OCI-M1 (cell line): ENCODE measurements at regions not wholly inside any gene's neighbourhood (a gene's known extent, or its start where the extent isn't known, plus 50 kb on each side); places are given as distances from the start of the nearest gene placed in this dataset.
"Not testable (repeated sequence)": the region's sequence is repeated elsewhere in the genome, so short reads cannot be mapped to it uniquely, and the experiment has no call there.

Experiments used
- DNase-seq: peaks from one replicate; lab custom pipeline; 2025; lab: John Stamatoyannopoulos, UW

- DNase-seq = no peak
These were observed 50.0 kb upstream of the RASGRP1 start for GRCh38 chr15:38614621-38615020.

- no peak for DNase-seq
These were observed 53.2 kb upstream of the RASGRP1 start for GRCh38 chr15:38617831-38618230.

- no peak for DNase-seq
These were observed 53.8 kb upstream of the RASGRP1 start for GRCh38 chr15:38618242-38618955.

GRCh38 chr15:38620098-38620497, 55.5 kb upstream of the RASGRP1 start:
- no peak for DNase-seq

- DNase-seq = peak; percentile 61
These were observed 56.4 kb upstream of the RASGRP1 start for GRCh38 chr15:38620851-38621594.

- DNase-seq = no peak
These were observed 57.7 kb upstream of the RASGRP1 start for GRCh38 chr15:38622304-38622703.

GRCh38 chr15:38622908-38623307, 58.3 kb upstream of the RASGRP1 start:
- DNase-seq = no peak

GRCh38 chr15:38623744-38624143, 59.1 kb upstream of the RASGRP1 start:
- no peak for DNase-seq

- no peak for DNase-seq
These were observed 59.9 kb upstream of the RASGRP1 start for GRCh38 chr15:38624244-38625205.

- DNase-seq = no peak
These were observed 61.3 kb upstream of the RASGRP1 start for GRCh38 chr15:38625886-38626285.

GRCh38 chr15:38626443-38627050, 61.9 kb upstream of the RASGRP1 start:
- peak; percentile 9 for DNase-seq

GRCh38 chr15:38627689-38628277, 63.2 kb upstream of the RASGRP1 start:
- peak; percentile 69 for DNase-seq

GRCh38 chr15:38631119-38632075, 66.8 kb upstream of the RASGRP1 start:
- DNase-seq = no peak

GRCh38 chr15:38635170-38635569, 70.6 kb upstream of the RASGRP1 start:
- no peak for DNase-seq

GRCh38 chr15:38636597-38636996, 72.0 kb upstream of the RASGRP1 start:
- no peak for DNase-seq

GRCh38 chr15:38638126-38638525, 73.5 kb upstream of the RASGRP1 start:
- no peak for DNase-seq

GRCh38 chr15:38638811-38639210, 74.2 kb upstream of the RASGRP1 start:
- no peak for DNase-seq

GRCh38 chr15:38642689-38643270, 78.2 kb upstream of the RASGRP1 start:
- no peak for DNase-seq

GRCh38 chr15:38644353-38644752, 79.7 kb upstream of the RASGRP1 start:
- DNase-seq = not testable (repeated sequence)

GRCh38 chr15:38646716-38647115, 82.1 kb upstream of the RASGRP1 start:
- no peak for DNase-seq
